Loucy (cell line): ENCODE measurements at regions not wholly inside any gene's neighbourhood (a gene's known extent, or its start where the extent isn't known, plus 50 kb on each side); places are given as distances from the start of the nearest gene placed in this dataset.

Source experiments
- CTCF ChIP-seq: fragments of 200-600 bp; sonication (generic); conservative IDR thresholded peaks from 2 replicates; pipeline ENCODE4 v1.5.1; 2014; ENCODE audit warnings: mild to moderate bottlenecking, antibody characterized with exemption, low read length
- EZH2phosphoT487 ChIP-seq: fragments of 200-600 bp; IDR thresholded peaks from 2 replicates; pipeline ENCODE4 v1.6.1; 2018; ENCODE audit warnings: antibody characterized with exemption, mild to moderate bottlenecking, moderate library complexity, borderline replicate concordance

- TF ChIP-seq CTCF, result no peak
- TF ChIP-seq EZH2phosphoT487, result no peak
Observed at GRCh38 chr3:59161048-59161447, 111.2 kb upstream of the CFAP20DC start.
